Gastrocnemius medialis (tissue), 4 donors: ENCODE measurements at regions not wholly inside any gene's neighbourhood (a gene's known extent, or its start where the extent isn't known, plus 50 kb on each side); places are given as distances from the start of the nearest gene placed in this dataset.
"Not testable (repeated sequence)": the region's sequence is repeated elsewhere in the genome, so short reads cannot be mapped to it uniquely, and the experiment has no call there.

Source experiments
- POLR2A ChIP-seq, 2 donors: fragments of 450-650 bp; IDR thresholded peaks; one replicate each; pipeline ENCODE4 v1.6.1; 2017; ENCODE audit warnings: antibody characterized with exemption in 2 of 2, mild to moderate bottlenecking in 2 of 2, moderate library complexity in 2 of 2
- TF ChIP-seq, protein P1 (sequence below), 5 experiments: fragments of 450-650 bp in 3 of 5; fragments of 200-600 bp in 2 of 5; sonication (generic) in 2 of 5; IDR thresholded peaks in 4 of 5; conservative IDR thresholded peaks in 1 of 5; 1 replicate in 4 of 5; 2 replicates in 1 of 5; pipeline ENCODE4 v1.5.1; 2016 to 2019; ENCODE audit warnings: antibody characterized with exemption in 5 of 5, mild to moderate bottlenecking in 3 of 5, moderate library complexity in 3 of 5

- not testable (repeated sequence) for TF ChIP-seq POLR2A (IDR thresholded peaks at IDR 0.05)
- TF ChIP-seq, protein P1, sequence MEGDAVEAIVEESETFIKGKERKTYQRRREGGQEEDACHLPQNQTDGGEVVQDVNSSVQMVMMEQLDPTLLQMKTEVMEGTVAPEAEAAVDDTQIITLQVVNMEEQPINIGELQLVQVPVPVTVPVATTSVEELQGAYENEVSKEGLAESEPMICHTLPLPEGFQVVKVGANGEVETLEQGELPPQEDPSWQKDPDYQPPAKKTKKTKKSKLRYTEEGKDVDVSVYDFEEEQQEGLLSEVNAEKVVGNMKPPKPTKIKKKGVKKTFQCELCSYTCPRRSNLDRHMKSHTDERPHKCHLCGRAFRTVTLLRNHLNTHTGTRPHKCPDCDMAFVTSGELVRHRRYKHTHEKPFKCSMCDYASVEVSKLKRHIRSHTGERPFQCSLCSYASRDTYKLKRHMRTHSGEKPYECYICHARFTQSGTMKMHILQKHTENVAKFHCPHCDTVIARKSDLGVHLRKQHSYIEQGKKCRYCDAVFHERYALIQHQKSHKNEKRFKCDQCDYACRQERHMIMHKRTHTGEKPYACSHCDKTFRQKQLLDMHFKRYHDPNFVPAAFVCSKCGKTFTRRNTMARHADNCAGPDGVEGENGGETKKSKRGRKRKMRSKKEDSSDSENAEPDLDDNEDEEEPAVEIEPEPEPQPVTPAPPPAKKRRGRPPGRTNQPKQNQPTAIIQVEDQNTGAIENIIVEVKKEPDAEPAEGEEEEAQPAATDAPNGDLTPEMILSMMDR (IDR thresholded peaks at IDR 0.05 in 4 of 5, conservative IDR thresholded peaks at IDR 0.05 in 1 of 5) = not testable (repeated sequence)
Observed at GRCh38 chr3:170805296-170805695, 64.7 kb downstream of the RPL22L1 start.
